ENCODE measurements at regions not wholly inside any gene's neighbourhood (a gene's known extent, or its start where the extent isn't known, plus 50 kb on each side); places are given as distances from the start of the nearest gene placed in this dataset.
"Not testable (repeated sequence)": the region's sequence is repeated elsewhere in the genome, so short reads cannot be mapped to it uniquely, and the experiment has no call there.

DNA sequence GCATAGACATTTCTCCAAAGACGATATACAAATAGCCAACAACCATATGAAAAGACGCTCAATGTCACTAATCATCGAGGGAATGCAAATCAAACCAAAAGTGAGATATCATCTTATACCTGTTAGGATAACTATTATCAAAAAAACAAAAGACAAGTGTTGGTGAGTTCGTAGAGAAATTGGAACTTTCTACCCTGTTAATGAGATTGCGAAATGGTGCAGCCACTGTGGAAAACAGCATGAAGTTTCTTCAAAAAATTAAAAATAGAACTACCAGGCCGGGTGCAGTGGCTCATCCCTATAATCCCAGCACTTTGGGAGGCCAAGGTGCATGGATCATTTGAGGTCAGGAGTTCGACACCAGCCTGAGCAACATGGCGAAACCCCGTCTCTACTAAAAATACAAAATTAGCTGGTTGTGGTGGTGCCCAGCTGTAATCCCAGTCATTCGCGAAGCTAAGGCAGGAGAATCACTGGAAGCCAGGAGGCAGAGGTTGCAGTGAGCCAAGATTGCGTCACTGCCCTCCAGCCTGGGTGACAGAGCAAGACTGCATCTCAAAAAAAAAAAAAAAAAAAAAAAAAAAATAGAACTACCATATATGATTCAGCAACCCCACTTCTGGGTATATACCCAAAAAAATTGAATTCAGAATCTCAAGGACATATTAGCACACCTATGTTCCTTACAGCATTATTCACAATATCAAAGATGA lies 170.0 kb upstream of the ZNF184 start:
- no peaks in the 10 kb centered on the region for H3K9me3 ChIP-seq (ENCODE audit: control insufficient read depth, low read length)
- H3K4me3 ChIP-seq (ENCODE audit: extremely low read depth, insufficient read depth, low read length, poor library complexity, severe bottlenecking): no peak overlapping the region
- WGBS, 2 experiments (ENCODE audit: insufficient coverage in 2 of 2): 71 to 87% methylated on average over 3 to 6 of the region's 12 CpGs
- no peaks in the 10 kb centered on the region for H3K4me1 ChIP-seq (ENCODE audit: control insufficient read depth, insufficient read depth, low read length, poor library complexity, severe bottlenecking)
- H3K27ac ChIP-seq (ENCODE audit: low read depth, low read length, severe bottlenecking): no peak overlapping the region
- H3K36me3 ChIP-seq (ENCODE audit: control insufficient read depth, insufficient read depth, low read length): no peaks in the 10 kb centered on the region

DNA sequence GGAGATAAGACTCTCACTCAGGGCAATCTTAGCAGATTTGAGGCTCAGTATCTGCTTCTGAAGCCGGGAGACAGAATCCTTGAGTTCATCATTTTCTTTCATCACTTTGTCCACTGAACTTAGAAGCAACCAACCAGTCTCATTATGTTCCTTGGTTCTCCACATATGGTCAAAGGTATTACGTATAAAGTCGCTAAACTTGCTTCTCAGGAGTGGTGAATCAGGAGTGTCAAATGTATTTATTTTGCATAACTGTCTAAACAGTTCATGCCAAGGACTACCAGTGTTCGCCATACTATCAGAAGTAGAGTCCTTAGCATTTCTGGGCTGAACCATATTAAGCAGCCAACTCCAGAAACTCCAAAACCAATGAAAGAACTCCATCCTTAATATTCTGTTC lies 163.0 kb upstream of the ZNF184 start:
- peaks cover 14% of the 10 kb centered on the region for H3K9me3 ChIP-seq (ENCODE audit: control insufficient read depth, low read length)
- H3K36me3 ChIP-seq (ENCODE audit: control insufficient read depth, insufficient read depth, low read length); H3K4me1 ChIP-seq (ENCODE audit: control insufficient read depth, insufficient read depth, low read length, poor library complexity, severe bottlenecking); H3K27ac ChIP-seq (ENCODE audit: low read depth, low read length, severe bottlenecking); H3K4me3 ChIP-seq (ENCODE audit: extremely low read depth, insufficient read depth, low read length, poor library complexity, severe bottlenecking): not testable (repeated sequence)
- 82 to 89% methylated on average over 4 of the region's 4 CpGs for WGBS, 2 experiments (ENCODE audit: insufficient coverage in 2 of 2)

DNA sequence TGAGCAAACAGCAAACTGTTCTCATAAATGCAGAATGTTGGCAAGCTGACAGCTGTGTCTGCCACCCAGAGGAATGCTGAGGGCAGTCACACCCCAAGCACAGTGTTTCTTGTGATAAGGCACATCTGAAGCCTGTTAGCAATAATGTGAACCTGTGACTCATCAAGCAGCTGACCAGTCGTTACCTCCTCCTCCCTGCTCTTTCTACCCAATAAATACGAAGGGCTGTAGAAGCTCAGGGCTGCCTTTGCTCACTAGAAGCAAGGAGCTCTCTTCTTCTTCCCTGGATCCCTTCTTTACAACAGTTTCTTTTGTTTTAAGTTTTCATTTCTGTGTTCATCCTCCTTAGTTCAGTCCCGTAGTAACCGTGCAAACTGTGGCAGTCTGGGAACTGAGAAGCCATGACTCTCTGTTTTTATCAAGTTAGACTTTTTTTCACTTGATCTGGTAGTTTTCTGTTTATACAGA lies 160.3 kb upstream of the ZNF184 start:
- 81 to 87% methylated on average over 2 of the region's 4 CpGs for WGBS, 2 experiments (ENCODE audit: insufficient coverage in 2 of 2)
- peaks cover 14% of the 10 kb centered on the region for H3K9me3 ChIP-seq (ENCODE audit: control insufficient read depth, low read length)
- H3K4me3 ChIP-seq (ENCODE audit: extremely low read depth, insufficient read depth, low read length, poor library complexity, severe bottlenecking); H3K4me1 ChIP-seq (ENCODE audit: control insufficient read depth, insufficient read depth, low read length, poor library complexity, severe bottlenecking); H3K27ac ChIP-seq (ENCODE audit: low read depth, low read length, severe bottlenecking); H3K36me3 ChIP-seq (ENCODE audit: control insufficient read depth, insufficient read depth, low read length): not testable (repeated sequence)

DNA sequence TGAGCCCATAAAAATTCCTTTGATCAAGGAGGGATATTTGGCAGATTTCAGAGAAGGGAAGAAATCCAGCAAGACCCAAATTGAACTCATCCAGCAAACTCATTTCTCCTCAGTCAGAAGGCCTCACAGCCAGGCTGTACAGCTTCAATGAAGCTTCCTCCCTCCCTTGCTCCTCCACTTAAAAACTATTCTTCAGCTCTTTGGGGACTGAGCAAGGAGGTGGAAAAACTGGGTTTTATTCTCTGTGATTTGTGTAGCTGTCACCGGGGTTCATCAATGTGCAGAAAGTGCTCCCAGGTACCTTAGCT lies 158.7 kb upstream of the ZNF184 start:
- WGBS, 2 experiments (ENCODE audit: insufficient coverage in 2 of 2): 88 to 100% methylated on average over 1 of the region's 1 CpG

DNA sequence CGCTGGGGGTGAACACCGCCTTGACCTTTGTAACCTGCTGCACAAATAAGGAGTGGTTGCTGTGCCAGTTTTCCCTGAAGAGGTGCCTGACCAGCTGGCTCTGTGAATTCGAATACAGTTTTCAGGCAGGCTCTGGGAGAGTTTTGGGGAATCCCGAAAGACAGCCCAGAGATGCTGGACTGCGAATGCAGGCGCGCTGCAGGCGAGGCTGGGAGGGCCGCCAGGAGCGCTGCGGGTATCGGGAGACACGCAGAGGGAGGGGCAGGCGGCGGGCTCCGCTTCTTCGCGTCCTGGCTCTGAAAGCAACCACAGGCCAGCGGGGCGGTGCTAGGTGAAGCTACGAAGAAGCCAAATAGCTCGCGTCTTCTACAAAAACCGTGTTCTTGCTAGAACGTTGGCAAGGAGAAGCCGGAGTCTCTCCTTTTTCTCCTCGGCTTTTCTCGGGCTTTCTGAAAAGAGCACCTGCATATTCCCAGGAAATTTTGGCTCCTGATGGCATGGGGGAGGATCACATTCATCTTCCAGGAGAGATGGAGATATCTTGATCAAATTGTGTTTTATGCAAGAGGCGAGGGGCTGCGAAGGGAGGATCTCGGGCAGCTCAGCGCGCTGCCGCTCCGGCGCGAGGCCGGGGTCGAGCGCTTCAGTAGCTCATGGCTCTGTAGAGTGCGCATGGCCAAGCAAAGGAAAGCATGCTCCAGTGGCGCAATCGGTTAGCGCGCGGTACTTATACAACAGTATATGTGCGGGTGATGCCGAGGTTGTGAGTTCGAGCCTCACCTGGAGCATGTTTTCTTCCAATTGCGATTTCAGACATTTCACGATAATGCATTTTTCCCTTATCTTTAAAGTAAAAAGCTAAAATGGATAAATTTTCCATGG lies 158.1 kb upstream of the ZNF184 start:
- Histone ChIP-seq H3K27ac (ENCODE audit: low read depth, low read length, severe bottlenecking) (no peak overlapping the region), H3K36me3 (ENCODE audit: control insufficient read depth, insufficient read depth, low read length) (no peaks in the 10 kb centered on the region), H3K4me3 (ENCODE audit: extremely low read depth, insufficient read depth, low read length, poor library complexity, severe bottlenecking) (peak overlapping the region; percentile 61), H3K9me3 (ENCODE audit: control insufficient read depth, low read length) (peaks cover 14% of the 10 kb centered on the region), H3K4me1 (ENCODE audit: control insufficient read depth, insufficient read depth, low read length, poor library complexity, severe bottlenecking) (no peaks in the 10 kb centered on the region)
- 0 to 2% methylated on average over 38 to 44 of the region's 51 CpGs for WGBS, 2 experiments (ENCODE audit: insufficient coverage in 2 of 2)

More for the DNA sequence above, 158.7 kb upstream of the ZNF184 start:
- Histone ChIP-seq H3K4me1 (ENCODE audit: control insufficient read depth, insufficient read depth, low read length, poor library complexity, severe bottlenecking) (no peaks in the 10 kb centered on the region), H3K27ac (ENCODE audit: low read depth, low read length, severe bottlenecking) (no peak overlapping the region), H3K36me3 (ENCODE audit: control insufficient read depth, insufficient read depth, low read length) (no peaks in the 10 kb centered on the region), H3K9me3 (ENCODE audit: control insufficient read depth, low read length) (peaks cover 14% of the 10 kb centered on the region), H3K4me3 (ENCODE audit: extremely low read depth, insufficient read depth, low read length, poor library complexity, severe bottlenecking) (peak overlapping the region; percentile 61)

DNA sequence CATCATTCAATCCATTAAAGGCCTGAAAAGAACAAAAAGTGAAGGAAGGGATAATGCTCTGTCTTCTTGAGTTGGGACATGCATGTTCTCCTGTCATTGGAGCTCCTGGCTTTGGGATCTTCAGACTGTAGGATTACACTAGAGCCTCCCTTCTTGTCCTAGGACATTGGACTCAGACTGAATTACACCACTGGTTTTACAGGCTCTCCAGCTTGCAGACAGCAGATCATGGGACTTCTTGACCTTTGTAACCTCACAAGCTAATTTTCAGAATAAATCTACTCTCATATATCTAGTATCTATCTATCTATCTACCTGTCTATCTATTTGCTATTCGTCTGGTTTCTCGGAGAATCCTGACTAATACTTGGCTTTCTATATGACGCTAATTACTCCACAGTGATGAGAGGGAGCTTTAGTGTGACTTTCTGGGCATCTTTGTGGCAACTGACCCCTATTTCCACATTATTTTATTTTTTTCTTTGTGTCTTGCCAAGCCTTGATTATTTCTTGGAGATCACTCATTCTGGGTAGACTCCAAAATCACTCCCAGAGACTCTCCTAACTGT lies 151.9 kb upstream of the ZNF184 start:
- Histone ChIP-seq H3K27ac (ENCODE audit: low read depth, low read length, severe bottlenecking) (no peak overlapping the region), H3K36me3 (ENCODE audit: control insufficient read depth, insufficient read depth, low read length) (no peaks in the 10 kb centered on the region), H3K9me3 (ENCODE audit: control insufficient read depth, low read length) (no peaks in the 10 kb centered on the region), H3K4me1 (ENCODE audit: control insufficient read depth, insufficient read depth, low read length, poor library complexity, severe bottlenecking) (no peaks in the 10 kb centered on the region), H3K4me3 (ENCODE audit: extremely low read depth, insufficient read depth, low read length, poor library complexity, severe bottlenecking) (no peak overlapping the region)
- 80 to 92% methylated on average over 2 of the region's 3 CpGs for WGBS, 2 experiments (ENCODE audit: insufficient coverage in 2 of 2)

DNA sequence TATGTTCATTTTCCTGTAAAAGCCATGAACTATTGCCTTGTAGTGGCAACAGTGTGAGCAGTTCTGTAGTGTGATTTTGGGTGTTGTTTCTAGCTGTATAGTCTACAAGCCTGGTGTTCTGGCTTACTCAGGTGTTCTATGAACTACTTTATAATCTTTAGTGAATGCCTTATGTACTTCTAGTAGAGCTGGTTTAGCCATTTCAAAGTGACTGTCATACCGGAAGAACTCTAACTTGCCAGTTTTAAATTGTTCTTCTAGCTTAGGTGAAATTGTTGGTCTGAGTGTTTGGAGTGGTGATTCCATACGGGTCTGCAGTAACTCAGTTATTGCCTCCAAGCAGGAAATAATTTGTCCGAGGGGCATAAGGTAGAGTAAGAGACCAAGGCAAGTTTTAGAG lies 150.2 kb upstream of the ZNF184 start:
- H3K9me3 ChIP-seq (ENCODE audit: control insufficient read depth, low read length): no peaks in the 10 kb centered on the region
- H3K36me3 ChIP-seq (ENCODE audit: control insufficient read depth, insufficient read depth, low read length): no peaks in the 10 kb centered on the region
- WGBS, 2 experiments (ENCODE audit: insufficient coverage in 2 of 2): 86 to 100% methylated on average over 1 to 3 of the region's 3 CpGs
- H3K27ac ChIP-seq (ENCODE audit: low read depth, low read length, severe bottlenecking): no peak overlapping the region
- no peak overlapping the region for H3K4me3 ChIP-seq (ENCODE audit: extremely low read depth, insufficient read depth, low read length, poor library complexity, severe bottlenecking)
- H3K4me1 ChIP-seq (ENCODE audit: control insufficient read depth, insufficient read depth, low read length, poor library complexity, severe bottlenecking): no peaks in the 10 kb centered on the region

DNA sequence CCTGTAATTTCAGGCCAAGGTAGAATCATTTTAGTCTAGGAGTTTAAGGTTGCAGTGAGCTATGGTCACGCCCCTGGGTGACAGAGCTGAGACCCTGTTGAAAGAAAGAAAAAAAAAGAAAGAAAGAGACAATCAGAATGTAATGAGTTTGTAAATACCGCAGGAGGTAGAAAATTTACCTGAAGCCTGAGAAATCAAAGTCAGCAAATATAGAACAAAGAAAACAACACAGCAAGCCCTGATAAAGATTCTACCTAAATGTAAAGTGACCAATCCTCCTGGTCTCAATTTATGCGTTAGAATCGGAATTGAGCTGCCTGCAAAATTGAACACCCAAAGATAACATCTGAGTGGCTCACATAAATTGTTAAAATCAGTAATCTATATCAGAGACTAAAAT lies 146.5 kb upstream of the ZNF184 start:
- H3K9me3 ChIP-seq (ENCODE audit: control insufficient read depth, low read length): no peaks in the 10 kb centered on the region
- no peaks in the 10 kb centered on the region for H3K36me3 ChIP-seq (ENCODE audit: control insufficient read depth, insufficient read depth, low read length)
- H3K4me1 ChIP-seq (ENCODE audit: control insufficient read depth, insufficient read depth, low read length, poor library complexity, severe bottlenecking): no peaks in the 10 kb centered on the region
- no peak overlapping the region for H3K27ac ChIP-seq (ENCODE audit: low read depth, low read length, severe bottlenecking)
- no peak overlapping the region for H3K4me3 ChIP-seq (ENCODE audit: extremely low read depth, insufficient read depth, low read length, poor library complexity, severe bottlenecking)
- WGBS, 2 experiments (ENCODE audit: insufficient coverage in 2 of 2): 80 to 88% methylated on average over 1 to 3 of the region's 4 CpGs

DNA sequence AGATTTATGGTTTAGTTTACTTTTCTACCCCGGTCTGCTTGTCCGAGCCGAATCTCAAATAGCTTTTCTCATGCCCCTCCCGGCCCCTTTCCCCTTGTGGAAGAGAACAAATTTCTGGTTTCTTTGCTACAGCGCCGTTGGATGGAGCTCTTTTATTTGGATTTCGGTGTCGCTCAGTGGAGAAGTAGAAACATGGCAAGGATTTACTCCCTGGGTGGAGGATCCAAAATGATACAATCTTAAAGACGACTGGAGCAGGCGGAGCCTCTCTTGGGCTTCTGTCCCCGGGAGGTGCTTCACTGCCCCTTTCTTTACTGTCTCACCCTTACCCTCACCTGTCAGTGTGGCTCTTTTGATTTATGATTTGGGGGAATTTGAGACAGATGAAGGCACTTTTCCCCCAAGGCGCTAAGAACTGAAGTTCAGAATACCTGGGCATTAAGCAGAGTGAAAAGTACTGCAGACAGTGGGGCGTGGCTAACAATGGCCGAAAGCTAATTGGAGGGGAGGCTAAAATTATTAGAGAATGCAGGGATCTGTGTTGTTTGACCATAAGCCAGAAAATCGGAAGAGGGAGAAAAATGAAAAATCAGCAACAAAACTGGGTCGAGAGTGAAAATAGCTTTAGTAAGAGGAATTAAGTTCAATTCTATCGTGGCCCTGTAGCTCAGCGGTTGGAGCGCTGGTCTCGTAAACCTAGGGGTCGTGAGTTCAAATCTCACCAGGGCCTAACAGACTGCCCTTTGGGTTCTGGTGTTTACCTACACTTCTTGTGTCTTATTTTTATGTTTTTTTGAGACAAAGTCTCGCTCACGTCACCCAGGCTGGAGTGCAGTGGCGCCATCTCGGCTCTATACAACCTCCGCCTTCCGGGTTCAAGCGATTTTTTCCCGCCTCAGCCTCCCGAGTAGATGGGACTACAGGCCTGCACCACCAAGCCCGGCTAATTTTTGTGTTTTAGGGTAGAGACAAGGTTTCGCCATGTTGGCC lies 145.1 kb upstream of the ZNF184 start:
- no peaks in the 10 kb centered on the region for H3K36me3 ChIP-seq (ENCODE audit: control insufficient read depth, insufficient read depth, low read length)
- no peaks in the 10 kb centered on the region for H3K4me1 ChIP-seq (ENCODE audit: control insufficient read depth, insufficient read depth, low read length, poor library complexity, severe bottlenecking)
- H3K27ac ChIP-seq (ENCODE audit: low read depth, low read length, severe bottlenecking): no peak overlapping the region
- 29 to 31% methylated on average over 24 to 25 of the region's 32 CpGs for WGBS, 2 experiments (ENCODE audit: insufficient coverage in 2 of 2)
- no peaks in the 10 kb centered on the region for H3K9me3 ChIP-seq (ENCODE audit: control insufficient read depth, low read length)
- peak overlapping the region; percentile 55 for H3K4me3 ChIP-seq (ENCODE audit: extremely low read depth, insufficient read depth, low read length, poor library complexity, severe bottlenecking)

DNA sequence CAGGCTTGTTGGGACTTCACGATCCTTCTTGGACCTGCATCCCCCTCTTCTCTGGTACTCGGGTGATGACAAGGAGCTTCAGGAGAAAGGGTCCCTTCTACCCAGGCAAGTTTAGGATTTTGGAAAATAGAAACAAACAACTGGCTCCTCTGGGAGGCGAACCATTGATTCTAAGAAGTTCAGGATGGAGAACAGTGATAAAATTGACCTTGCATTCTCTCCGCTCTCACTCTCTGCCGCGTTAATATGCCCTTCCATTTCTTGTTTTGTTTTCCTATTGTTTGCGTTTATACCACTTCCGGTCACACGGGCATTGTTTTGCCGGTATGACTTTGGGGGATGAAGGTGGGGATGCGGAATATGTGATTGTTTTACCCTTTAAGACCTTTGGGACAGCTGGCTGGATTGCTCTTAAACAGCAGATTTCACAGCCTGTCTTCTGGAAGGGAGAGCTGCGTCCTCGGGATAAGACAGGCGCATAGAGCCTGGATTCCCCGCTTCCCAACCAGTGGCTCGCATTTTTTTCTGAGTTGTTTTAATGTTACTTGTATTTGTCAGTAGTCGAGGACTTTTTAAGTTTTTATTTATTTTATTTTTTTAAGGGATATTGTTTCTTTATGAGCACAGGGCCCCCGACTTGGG lies 144.3 kb upstream of the ZNF184 start:
- 3 to 4% methylated on average over 5 to 9 of the region's 18 CpGs for WGBS, 2 experiments (ENCODE audit: insufficient coverage in 2 of 2)
- H3K27ac ChIP-seq (ENCODE audit: low read depth, low read length, severe bottlenecking): no peak overlapping the region

More for the DNA sequence above, 144.3 kb upstream of the ZNF184 start:
- H3K9me3 ChIP-seq (ENCODE audit: control insufficient read depth, low read length): no peaks in the 10 kb centered on the region
- H3K4me1 ChIP-seq (ENCODE audit: control insufficient read depth, insufficient read depth, low read length, poor library complexity, severe bottlenecking): no peaks in the 10 kb centered on the region
- H3K4me3 ChIP-seq (ENCODE audit: extremely low read depth, insufficient read depth, low read length, poor library complexity, severe bottlenecking): peak overlapping the region; percentile 55
- H3K36me3 ChIP-seq (ENCODE audit: control insufficient read depth, insufficient read depth, low read length): no peaks in the 10 kb centered on the region

Measured in mesodermal cell (in vitro differentiated cells).